Fibroblast of skin of left quadriceps (primary cell): ENCODE measurements at regions not wholly inside any gene's neighbourhood (a gene's known extent, or its start where the extent isn't known, plus 50 kb on each side); places are given as distances from the start of the nearest gene placed in this dataset.

ENCODE experiments used
- DNase-seq, 2 experiments: peaks; one replicate each; pipeline ENCODE4 v3.0.0-alpha.2; 2013; ENCODE audit warnings: low read depth in 2 of 2

GRCh38 chr2:153105829-153106578 lies 372.6 kb downstream of the RPRM start:
- DNase-seq: no peak

DNA sequence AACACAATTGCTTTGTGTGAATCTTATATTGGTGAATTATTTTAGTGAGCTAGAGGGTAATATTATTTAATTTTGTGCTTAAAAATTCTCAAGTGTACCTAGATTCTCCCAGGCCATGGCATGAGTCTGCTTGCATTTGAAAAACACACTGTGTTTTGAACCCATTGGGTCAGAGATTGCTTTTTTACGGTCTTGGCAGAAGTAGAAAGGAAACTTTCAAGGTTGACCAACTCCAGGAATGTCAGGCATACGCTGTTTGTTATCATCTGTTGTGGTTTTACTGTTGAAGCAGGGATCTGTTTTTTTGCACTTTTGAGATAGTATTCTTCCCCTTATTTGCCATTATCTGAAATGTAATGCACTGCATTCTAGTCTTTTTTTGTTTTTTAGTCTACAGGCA lies 377.4 kb downstream of the RPRM start:
- no peak for DNase-seq

GRCh38 chr2:153100151-153100550 lies 378.4 kb downstream of the RPRM start:
- no peak for DNase-seq

DNA sequence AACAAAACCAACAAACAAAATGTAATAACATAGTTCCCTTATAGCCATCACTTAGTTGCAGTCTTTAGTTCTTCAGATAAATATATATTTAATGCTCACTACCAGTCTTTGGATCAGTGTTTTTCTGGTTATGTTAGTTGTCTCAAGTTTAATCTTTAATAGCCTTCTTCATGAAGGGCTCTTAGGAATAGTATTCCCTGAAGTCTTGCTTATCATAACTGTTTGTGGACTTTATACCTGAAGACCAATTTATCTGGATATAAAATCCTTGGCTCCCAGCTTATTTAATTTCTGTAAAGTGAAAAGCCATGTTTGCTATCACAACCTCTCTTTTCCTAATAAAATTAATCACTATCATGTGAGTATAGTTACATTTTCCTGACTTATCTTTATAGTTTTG lies 379.7 kb downstream of the ARL6IP6 start:
- no peak for DNase-seq

DNA sequence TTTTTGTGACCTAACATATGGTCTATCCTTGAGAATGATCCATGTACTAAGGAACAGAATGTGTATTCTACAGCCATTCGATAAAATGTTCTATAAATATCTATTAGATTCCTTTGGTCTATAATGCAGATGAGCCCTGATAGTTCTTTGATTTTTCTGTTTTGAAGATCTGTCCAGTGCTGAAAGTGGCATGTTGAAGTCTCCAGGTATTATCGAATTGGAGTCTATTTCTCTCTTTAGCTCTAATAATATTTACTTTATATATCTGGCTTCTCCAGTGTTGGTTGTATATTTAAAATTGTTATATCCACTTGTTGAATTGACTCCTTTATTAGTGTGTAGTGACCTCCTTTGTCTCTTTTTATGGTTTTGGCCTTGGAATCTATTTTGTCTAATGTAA lies 377.9 kb downstream of the ARL6IP6 start:
- no peak for DNase-seq

DNA sequence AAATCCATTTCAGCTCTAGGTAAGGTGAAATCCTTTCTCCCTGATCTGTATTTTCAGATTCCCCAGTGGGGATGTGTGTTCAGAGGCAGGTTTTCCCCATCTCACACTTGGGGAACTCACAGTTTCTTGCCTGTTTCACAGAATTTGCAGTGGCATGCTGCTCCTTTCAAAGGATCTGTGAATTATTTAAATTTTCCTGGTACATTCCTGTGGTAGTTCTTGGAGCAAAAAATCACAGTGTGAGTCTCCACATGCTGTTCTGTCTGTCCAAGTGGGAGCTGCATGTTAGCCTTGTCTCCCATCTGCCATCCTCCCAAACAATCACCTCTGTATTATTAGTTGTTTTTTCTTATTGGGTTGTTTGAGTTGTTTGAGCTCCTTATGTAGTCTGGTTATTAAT lies 372.9 kb downstream of the ARL6IP6 start:
- no peak for DNase-seq

GRCh38 chr2:153079315-153079714 lies 360.9 kb downstream of the ARL6IP6 start:
- DNase-seq: no peak

DNA sequence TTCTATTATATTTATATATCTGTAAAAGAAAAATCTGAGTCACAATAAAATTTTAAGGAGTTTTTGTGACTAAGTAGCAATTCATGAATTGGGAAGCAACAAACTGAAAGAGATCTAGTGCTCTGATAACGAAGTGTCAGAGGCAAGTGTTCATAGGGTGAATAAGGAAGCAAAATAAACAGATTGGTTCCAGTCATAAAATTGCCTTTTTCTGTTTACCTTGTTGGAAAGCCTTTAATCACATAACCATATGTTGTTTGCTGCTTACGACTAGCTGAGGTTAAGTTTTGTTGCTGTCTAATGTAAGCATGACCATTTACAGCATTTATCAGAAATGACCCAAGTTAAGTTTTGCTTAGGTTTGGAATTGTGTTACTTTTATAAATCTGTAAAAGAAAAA lies 358.9 kb downstream of the ARL6IP6 start:
- no peak for DNase-seq

GRCh38 chr2:153074207-153074606 lies 355.8 kb downstream of the ARL6IP6 start:
- DNase-seq: no peak

GRCh38 chr2:153072813-153073212 lies 354.4 kb downstream of the ARL6IP6 start:
- no peak for DNase-seq

DNA sequence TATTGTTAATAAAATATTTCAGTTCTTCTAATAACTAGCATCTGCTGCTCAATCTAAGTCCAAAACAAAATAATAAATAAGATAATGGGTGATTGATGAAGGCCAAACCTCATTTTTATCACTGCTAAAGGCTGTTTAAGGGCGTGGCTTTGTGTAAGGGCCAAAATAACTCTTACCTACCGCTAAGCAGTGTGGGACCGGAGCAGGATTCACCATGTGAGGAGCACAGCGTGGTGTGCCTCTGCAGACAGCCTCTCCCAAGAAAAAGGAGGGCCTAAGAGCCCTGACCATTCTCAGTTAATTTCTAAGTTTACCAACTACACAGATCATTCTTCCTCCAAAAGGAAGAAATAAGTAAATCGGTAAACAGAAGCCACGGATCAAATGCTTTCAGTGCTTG lies 353.7 kb downstream of the ARL6IP6 start:
- DNase-seq: no peak

DNA sequence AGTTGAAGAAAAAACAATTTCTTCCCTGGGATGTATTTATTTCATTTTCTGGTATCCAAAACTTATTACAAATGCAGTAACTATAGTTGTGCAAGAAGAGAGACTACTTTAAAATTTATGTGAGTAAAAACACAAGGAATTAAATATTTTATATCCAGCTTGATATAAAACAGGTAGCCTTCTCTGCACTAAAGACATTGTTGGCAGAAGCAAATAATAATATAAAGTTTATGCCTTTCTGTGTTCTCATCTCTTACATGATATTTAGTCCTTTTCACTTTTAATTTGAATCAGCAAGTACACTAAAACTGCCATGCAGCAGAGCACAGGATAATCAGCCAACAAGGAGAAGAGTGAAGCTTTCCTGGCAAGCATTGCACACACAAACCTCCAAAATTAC lies 352.7 kb downstream of the ARL6IP6 start:
- DNase-seq: no peak

GRCh38 chr2:153068915-153069314 lies 350.5 kb downstream of the ARL6IP6 start:
- DNase-seq: no peak

DNA sequence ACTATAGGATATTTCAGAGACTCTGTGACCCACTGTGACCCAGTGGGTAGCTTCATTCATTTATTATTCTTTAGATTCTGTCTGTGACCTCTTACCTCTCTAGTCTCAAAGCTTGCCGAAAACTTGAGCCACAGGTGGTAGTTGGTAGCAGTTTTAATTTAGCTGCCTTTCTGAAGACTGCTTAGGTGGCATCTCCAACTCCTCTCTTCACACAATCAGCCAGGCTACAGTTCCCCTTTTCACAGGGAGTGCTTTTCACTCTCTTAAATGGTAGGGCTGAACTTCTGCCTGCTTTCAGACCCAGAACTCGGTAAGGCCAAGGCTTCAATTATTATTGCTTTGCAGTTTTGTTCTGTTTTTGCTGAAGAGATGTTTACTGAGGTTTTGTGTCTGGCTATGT lies 349.6 kb downstream of the ARL6IP6 start:
- DNase-seq: no peak

- DNase-seq: no peak
Observed at GRCh38 chr2:153059338-153060052, 341.1 kb downstream of the ARL6IP6 start.

DNA sequence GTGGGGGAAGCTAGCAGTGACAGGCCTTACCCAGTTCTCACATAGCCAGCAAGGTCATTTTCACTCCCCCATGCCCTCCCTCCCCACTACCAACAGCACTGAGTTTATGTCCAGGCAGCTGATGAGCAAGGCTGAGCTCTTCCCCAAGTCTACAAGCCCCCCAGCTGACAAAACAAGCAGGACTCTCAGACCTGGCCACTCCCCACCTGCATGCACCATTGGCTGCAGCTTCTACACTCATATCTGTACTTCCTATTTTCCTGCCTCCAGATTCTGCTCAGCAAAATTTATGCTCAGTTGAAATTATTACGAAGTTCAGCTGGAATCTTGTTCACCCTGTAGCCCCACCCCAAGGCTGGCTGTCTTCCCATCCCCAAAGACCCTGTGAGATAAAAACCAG lies 339.3 kb downstream of the ARL6IP6 start:
- no peak for DNase-seq

DNA sequence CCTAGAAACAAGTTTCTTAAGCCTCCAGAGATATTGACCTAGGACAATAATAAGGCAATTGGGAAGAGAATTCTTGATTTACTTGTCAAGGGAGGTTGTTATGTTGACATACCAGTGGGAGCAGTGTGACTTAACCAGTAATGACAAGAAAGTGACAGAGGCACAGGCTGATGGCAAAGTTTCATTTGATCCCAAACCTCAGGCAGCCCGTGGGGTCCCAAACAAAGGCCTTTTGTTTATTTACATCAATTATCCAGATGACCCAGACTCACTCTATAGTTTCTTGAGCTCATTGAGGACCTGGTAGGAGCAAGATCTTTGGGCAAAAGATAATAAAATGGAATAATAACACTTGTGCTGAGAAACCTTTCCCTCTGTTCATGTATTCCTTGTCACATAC lies 336.8 kb downstream of the ARL6IP6 start:
- no peak for DNase-seq

GRCh38 chr2:153052807-153053559 lies 334.6 kb downstream of the ARL6IP6 start:
- DNase-seq: no peak

GRCh38 chr2:153047220-153047619 lies 328.8 kb downstream of the ARL6IP6 start:
- DNase-seq: no peak

- DNase-seq: no peak
Observed at GRCh38 chr2:153043385-153043784, 325.0 kb downstream of the ARL6IP6 start.

GRCh38 chr2:153028626-153029025 lies 310.2 kb downstream of the ARL6IP6 start:
- no peak for DNase-seq

GRCh38 chr2:153027533-153027932 lies 309.1 kb downstream of the ARL6IP6 start:
- DNase-seq: no peak

DNA sequence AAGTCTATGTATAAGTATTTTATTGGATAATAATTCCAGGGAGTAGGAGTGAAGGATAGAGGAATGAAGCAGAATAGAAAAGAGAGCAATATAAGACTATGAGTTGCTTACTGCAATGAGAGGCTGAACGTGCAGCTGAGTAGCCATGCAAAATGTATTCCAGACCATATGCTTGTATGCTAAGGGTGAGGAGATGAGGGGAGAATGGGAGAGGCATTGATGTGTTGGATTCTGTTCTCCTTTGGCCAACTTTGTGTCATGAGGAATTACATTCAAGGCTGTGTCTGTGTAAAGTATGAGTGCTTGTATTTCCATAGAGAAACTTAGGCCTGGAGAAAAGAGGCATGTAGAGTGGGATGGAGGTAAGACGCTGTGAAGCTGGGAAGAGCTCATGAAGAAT lies 301.8 kb downstream of the ARL6IP6 start:
- DNase-seq: no peak
